Subcutaneous abdominal adipose tissue (tissue), 5 donors: ENCODE measurements at regions not wholly inside any gene's neighbourhood (a gene's known extent, or its start where the extent isn't known, plus 50 kb on each side); places are given as distances from the start of the nearest gene placed in this dataset.

Source experiments
- H3K27ac ChIP-seq: one replicate; pipeline ENCODE4 v1.7.0; 2013; ENCODE audit warnings: low read depth, mild to moderate bottlenecking, inconsistent platforms, low read length, moderate library complexity
- H3K27me3 ChIP-seq, 5 donors: one replicate each; pipeline ENCODE4 v1.7.0; 2013; ENCODE audit warnings: low read length in 5 of 5, inconsistent platforms in 1 of 5; ENCODE audit not compliant: control insufficient read depth in 5 of 5, insufficient read depth in 4 of 5
- H3K36me3 ChIP-seq, 5 donors: one replicate each; pipeline ENCODE4 v1.7.0; 2013; ENCODE audit warnings: low read length in 5 of 5; ENCODE audit not compliant: control insufficient read depth in 5 of 5, insufficient read depth in 5 of 5
- H3K4me1 ChIP-seq, 5 donors: one replicate each; pipeline ENCODE4 v1.7.0; 2013; ENCODE audit warnings: low read length in 5 of 5, mild to moderate bottlenecking in 3 of 5, moderate library complexity in 1 of 5; ENCODE audit not compliant: control insufficient read depth in 5 of 5, insufficient read depth in 5 of 5
- H3K4me3 ChIP-seq, 5 donors: one replicate each; pipeline ENCODE4 v1.7.0; 2013; ENCODE audit warnings: low read length in 5 of 5, low read depth in 1 of 5
- H3K9ac ChIP-seq, 5 donors: one replicate each; pipeline ENCODE4 v1.7.0; 2013; ENCODE audit warnings: low read length in 5 of 5, mild to moderate bottlenecking in 4 of 5, moderate library complexity in 3 of 5
- H3K9me3 ChIP-seq, 5 donors: one replicate each; pipeline ENCODE4 v1.7.0; 2013; ENCODE audit warnings: low read length in 5 of 5; ENCODE audit not compliant: control insufficient read depth in 5 of 5
- donor health status: healthy.
- donor health status: healthy.
- donor health status: healthy.
- donor health status: healthy.
- donor health status: healthy.

GRCh38 chr9:82354279-82354659 lies 365.7 kb downstream of the SPATA31D1 start:
- Histone ChIP-seq H3K36me3 (no peaks in the 10 kb centered on the region), H3K4me1 (no peaks in the 10 kb centered on the region), H3K9ac (no peak overlapping the region)

DNA sequence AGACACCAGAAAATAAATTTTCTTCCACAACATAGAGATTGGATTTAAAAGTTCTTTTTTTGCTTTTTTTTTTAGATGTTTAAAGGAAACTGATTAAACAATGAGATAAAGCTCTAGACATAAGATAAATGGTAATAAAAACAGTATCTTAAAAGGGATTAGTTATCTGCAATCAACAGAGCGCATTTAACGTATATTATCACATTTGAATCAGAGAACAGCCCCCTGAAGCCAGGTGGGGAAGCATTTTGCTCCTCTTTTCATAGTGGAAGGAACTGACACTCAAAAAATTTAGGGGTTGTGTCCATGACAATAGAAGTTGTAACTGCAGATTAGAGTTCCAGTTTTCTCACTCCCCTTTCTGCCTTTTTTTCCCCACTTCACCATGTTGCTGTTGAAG lies 367.6 kb downstream of the SPATA31D1 start:
- no peaks in the 10 kb centered on the region for H3K36me3 ChIP-seq
- H3K27me3 ChIP-seq: no peaks in the 10 kb centered on the region
- H3K27ac ChIP-seq: no peak overlapping the region
- no peaks in the 10 kb centered on the region for H3K4me1 ChIP-seq
- no peak overlapping the region for H3K9ac ChIP-seq
- no peak overlapping the region for H3K4me3 ChIP-seq
- H3K9me3 ChIP-seq: no peaks in the 10 kb centered on the region

More at GRCh38 chr9:82354279-82354659, 365.7 kb downstream of the SPATA31D1 start:
- Histone ChIP-seq H3K27ac (no peak overlapping the region), H3K27me3 (no peaks in the 10 kb centered on the region), H3K9me3 (no peaks in the 10 kb centered on the region), H3K4me3 (no peak overlapping the region)

DNA sequence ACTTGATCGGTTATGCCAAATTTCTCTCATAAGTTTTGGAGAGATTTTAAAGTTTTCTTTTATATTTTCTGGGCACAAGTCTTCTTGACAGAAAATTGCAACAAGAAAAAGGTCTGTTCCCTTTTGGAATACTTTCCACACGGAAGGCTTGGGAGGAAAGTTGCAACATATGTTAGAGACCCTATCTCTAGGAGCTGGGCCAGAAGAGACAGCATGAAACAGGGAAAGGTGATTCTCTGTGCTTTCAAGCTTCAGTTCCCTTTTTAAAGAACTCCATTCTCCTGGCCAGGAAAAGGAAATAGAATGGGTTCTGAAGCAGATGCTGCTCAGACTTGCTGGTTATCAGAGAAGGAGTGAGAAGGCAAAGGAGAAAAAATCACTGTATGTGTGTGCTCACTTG lies 368.3 kb downstream of the SPATA31D1 start:
- Histone ChIP-seq H3K27ac (no peak overlapping the region), H3K27me3 (no peaks in the 10 kb centered on the region), H3K36me3 (no peaks in the 10 kb centered on the region), H3K4me1 (no peaks in the 10 kb centered on the region), H3K4me3 (no peak overlapping the region), H3K9ac (no peak overlapping the region), H3K9me3 (no peaks in the 10 kb centered on the region)

- Histone ChIP-seq H3K27me3 (no peaks in the 10 kb centered on the region), H3K9me3 (no peaks in the 10 kb centered on the region), H3K36me3 (no peaks in the 10 kb centered on the region), H3K4me3 (no peak overlapping the region), H3K4me1 (no peaks in the 10 kb centered on the region), H3K27ac (no peak overlapping the region), H3K9ac (no peak overlapping the region)
These were observed 374.6 kb downstream of the SPATA31D1 start for GRCh38 chr9:82363198-82363597.

- no peaks in the 10 kb centered on the region for H3K9me3 ChIP-seq
- no peak overlapping the region for H3K9ac ChIP-seq
- no peaks in the 10 kb centered on the region for H3K27me3 ChIP-seq
- no peaks in the 10 kb centered on the region for H3K4me1 ChIP-seq
- H3K27ac ChIP-seq: no peak overlapping the region
- no peak overlapping the region for H3K4me3 ChIP-seq
- H3K36me3 ChIP-seq: no peaks in the 10 kb centered on the region
These were observed 375.1 kb downstream of the SPATA31D1 start for GRCh38 chr9:82363682-82364081.

GRCh38 chr9:82367016-82367415 lies 378.4 kb downstream of the SPATA31D1 start:
- H3K9ac ChIP-seq: no peak overlapping the region
- H3K27ac ChIP-seq: no peak overlapping the region
- no peaks in the 10 kb centered on the region for H3K9me3 ChIP-seq
- no peaks in the 10 kb centered on the region for H3K36me3 ChIP-seq
- H3K27me3 ChIP-seq: no peaks in the 10 kb centered on the region
- H3K4me1 ChIP-seq: no peaks in the 10 kb centered on the region
- H3K4me3 ChIP-seq: no peak overlapping the region

DNA sequence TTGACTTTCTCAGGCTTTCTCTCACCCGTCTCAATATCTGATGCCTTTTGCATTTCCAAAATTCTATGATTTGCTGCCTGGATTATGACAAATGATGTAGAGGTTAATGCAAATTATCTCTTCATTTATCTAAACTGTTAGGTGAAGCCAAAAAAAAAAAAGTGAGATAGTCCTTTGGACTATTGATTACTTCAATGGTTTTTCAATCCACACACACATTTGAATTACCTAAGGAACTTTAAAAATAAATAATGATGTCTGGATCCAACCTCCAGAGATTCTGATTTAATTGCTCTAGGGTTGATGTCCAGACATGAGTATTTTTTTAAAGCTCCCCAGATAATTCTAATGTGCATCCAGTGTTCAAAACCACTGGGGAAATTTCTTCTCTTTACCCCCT lies 379.4 kb downstream of the SPATA31D1 start:
- Histone ChIP-seq H3K27ac (no peak overlapping the region), H3K4me1 (no peaks in the 10 kb centered on the region), H3K9me3 (no peaks in the 10 kb centered on the region), H3K27me3 (no peaks in the 10 kb centered on the region), H3K9ac (no peak overlapping the region), H3K4me3 (no peak overlapping the region), H3K36me3 (no peaks in the 10 kb centered on the region)

- H3K9ac ChIP-seq: no peak overlapping the region
These were observed 380.8 kb downstream of the SPATA31D1 start for GRCh38 chr9:82369251-82369945.

DNA sequence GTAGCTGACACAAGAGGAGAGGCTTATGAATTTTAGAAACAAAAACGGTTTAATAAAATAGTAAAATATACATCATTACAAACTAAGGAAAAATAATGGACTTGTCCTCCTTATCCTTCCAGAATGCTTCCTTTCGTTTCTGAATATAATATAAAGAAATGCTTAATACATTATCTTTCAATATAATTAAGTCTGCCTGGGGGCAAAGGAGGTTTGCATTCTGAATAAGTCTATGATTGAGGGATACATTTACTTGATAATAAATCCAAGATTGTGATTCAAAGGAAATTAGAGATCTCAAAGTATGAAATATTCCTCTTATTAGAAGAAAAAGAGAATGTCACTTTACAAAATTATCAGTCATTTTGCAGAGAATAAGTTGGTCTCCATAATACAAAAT lies 386.5 kb downstream of the SPATA31D1 start:
- no peak overlapping the region for H3K4me3 ChIP-seq
- peaks cover 0 to 3% (median 0%) of the 10 kb centered on the region in 5 donors for H3K9me3 ChIP-seq
- no peak overlapping the region for H3K27ac ChIP-seq
- H3K4me1 ChIP-seq: no peaks in the 10 kb centered on the region
- no peaks in the 10 kb centered on the region for H3K27me3 ChIP-seq
- H3K9ac ChIP-seq: no peak overlapping the region
- H3K36me3 ChIP-seq: no peaks in the 10 kb centered on the region

More at GRCh38 chr9:82369251-82369945, 380.8 kb downstream of the SPATA31D1 start:
- Histone ChIP-seq H3K27me3 (no peaks in the 10 kb centered on the region), H3K27ac (no peak overlapping the region), H3K9me3 (no peaks in the 10 kb centered on the region), H3K36me3 (no peaks in the 10 kb centered on the region), H3K4me1 (no peaks in the 10 kb centered on the region), H3K4me3 (no peak overlapping the region)

DNA sequence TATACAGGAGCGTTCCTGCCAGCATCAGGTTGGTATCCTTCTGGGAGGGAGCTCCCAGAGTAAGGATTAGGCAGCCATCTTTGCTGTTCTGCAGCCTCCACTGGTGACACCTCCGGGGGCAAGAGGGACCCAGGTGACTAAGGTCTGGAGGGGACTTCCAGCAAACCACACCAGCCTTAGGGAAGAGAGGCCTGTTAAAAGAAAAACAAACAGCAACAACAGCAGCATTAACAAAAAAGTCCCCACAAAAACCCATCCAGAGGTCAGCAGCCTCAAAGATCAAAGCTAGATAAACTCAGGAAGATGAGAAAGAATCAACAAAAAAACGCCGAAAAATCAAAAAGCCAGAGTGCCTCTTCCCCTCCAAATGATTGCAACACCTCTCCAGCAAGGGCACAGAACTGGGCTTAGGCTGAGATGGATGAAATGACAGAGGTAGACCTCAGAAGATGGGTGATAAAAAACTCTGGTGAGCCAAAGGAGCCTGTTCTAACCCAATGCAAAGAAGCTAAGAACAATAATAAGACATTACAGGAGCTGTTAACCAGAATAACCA lies 388.2 kb downstream of the SPATA31D1 start:
- Histone ChIP-seq H3K27me3 (no peaks in the 10 kb centered on the region), H3K9ac (no peak overlapping the region), H3K36me3 (no peaks in the 10 kb centered on the region), H3K27ac (no peak overlapping the region), H3K4me1 (no peaks in the 10 kb centered on the region), H3K4me3 (no peak overlapping the region), H3K9me3 (peaks cover 0 to 3% (median 0%) of the 10 kb centered on the region in 5 donors)
